Astrocyte of the spinal cord (primary cell): ENCODE measurements at regions not wholly inside any gene's neighbourhood (a gene's known extent, or its start where the extent isn't known, plus 50 kb on each side); places are given as distances from the start of the nearest gene placed in this dataset.

ENCODE experiments used
- DNase-seq: peaks from one replicate; pipeline ENCODE4 v3.0.0; 2011; ENCODE audit warnings: low read depth, low spot score
- H3K4me3 ChIP-seq: 2 replicates; pipeline ENCODE4 v1.5.1; 2011; ENCODE audit warnings: low read depth, mild to moderate bottlenecking, low read length, moderate library complexity
- CTCF ChIP-seq: IDR thresholded peaks from 2 replicates; pipeline ENCODE4 v1.5.1; 2012; ENCODE audit warnings: low read depth, mild to moderate bottlenecking, low read length, inconsistent platforms
- in situ Hi-C: cut with HindIII; loops from 2 replicates; pipeline ENCODE4 v1.10.0; 2017; ENCODE audit warnings: low sequenced_read_pairs

GRCh38 chr13:86161257-86161656, 362.0 kb upstream of the SLITRK6 start:
- in situ Hi-C loops, result no loop called here
- H3K4me3 ChIP-seq, result no peak overlapping the region
- no peak for DNase-seq
- no peak for TF ChIP-seq CTCF

- TF ChIP-seq CTCF, result no peak
- no peak for DNase-seq
- no peak overlapping the region for H3K4me3 ChIP-seq
- in situ Hi-C loops, result no loop called here
Observed at GRCh38 chr13:86155756-86156155, 356.5 kb upstream of the SLITRK6 start.

- no peak overlapping the region for H3K4me3 ChIP-seq
- no peak for DNase-seq
- no peak for TF ChIP-seq CTCF
- in situ Hi-C loops, result no loop called here
Observed at GRCh38 chr13:86142080-86142479, 342.9 kb upstream of the SLITRK6 start.

- in situ Hi-C loops, result no loop called here
- DNase-seq, result no peak
Observed at GRCh38 chr13:86135856-86136255, 336.6 kb upstream of the SLITRK6 start.

GRCh38 chr13:86121881-86122280, 322.7 kb upstream of the SLITRK6 start:
- H3K4me3 ChIP-seq, result no peak overlapping the region
- no peak for DNase-seq
- no peak for TF ChIP-seq CTCF
- in situ Hi-C loops, result no loop called here

More at GRCh38 chr13:86135856-86136255, 336.6 kb upstream of the SLITRK6 start:
- no peak for TF ChIP-seq CTCF
- H3K4me3 ChIP-seq, result no peak overlapping the region

GRCh38 chr13:86109107-86109506, 309.9 kb upstream of the SLITRK6 start:
- H3K4me3 ChIP-seq, result no peak overlapping the region
- no peak for TF ChIP-seq CTCF
- no peak for DNase-seq
- in situ Hi-C loops, result no loop called here

GRCh38 chr13:86108334-86108733, 309.1 kb upstream of the SLITRK6 start:
- no peak overlapping the region for H3K4me3 ChIP-seq
- TF ChIP-seq CTCF, result no peak
- in situ Hi-C loops, result no loop called here
- DNase-seq, result no peak
